ENCODE measurements at regions not wholly inside any gene's neighbourhood (a gene's known extent, or its start where the extent isn't known, plus 50 kb on each side); places are given as distances from the start of the nearest gene placed in this dataset.

DNA sequence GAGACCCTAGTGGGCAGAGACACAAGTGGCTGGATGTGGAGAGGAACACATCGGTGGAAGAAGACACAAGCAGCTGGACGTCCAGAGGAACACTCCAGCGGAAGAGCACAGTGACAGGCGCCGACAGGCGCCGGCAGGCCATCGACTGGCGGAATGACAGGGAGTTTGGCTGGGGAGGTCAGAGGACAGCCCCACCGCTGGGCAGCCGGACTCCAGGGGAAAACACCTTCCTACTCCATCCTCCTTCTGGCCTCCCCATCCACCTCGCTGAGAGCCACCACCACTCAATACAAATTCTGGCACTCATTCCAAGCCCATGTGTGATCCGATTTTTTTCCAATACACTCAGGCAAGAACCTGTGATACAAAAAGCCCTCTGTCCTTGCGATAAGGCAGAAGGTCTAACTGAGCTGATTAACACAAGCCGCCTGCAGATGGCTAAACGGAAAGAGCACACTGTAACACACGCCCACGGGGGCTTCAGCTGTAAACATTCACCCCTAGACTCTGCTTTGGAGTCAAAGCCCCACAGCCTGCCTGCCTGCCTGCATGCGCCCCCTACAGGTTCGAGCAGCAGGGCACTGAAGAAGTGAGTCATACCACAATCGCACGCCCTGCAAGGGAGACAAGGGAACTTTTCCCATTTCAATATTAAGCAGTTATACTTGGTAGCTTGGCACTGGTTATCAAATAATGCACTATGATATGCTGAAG, 50.2 kb upstream of the LRP1B start:
- no peak for DNase-seq (ENCODE audit: low read depth in 4 of 4, low spot score in 3 of 4)
